ENCODE measurements at regions not wholly inside any gene's neighbourhood (a gene's known extent, or its start where the extent isn't known, plus 50 kb on each side); places are given as distances from the start of the nearest gene placed in this dataset.

- TF ChIP-seq EZH2phosphoT487 (IDR thresholded peaks at IDR 0.05; ENCODE audit: low read length): no peak
- TF ChIP-seq CTCF (IDR thresholded peaks at IDR 0.05; ENCODE audit: low read length): no peak
Measured at GRCh38 chr5:101306391-101307137, 403.5 kb upstream of the ST8SIA4 start.
